Heart left ventricle (tissue), 16 donors: ENCODE measurements at regions not wholly inside any gene's neighbourhood (a gene's known extent, or its start where the extent isn't known, plus 50 kb on each side); places are given as distances from the start of the nearest gene placed in this dataset.

Experiments
- ATAC-seq, 4 donors: fragments of 200-7000 bp; cut with Tn5 transposase; one replicate each; pipeline ENCODE4 v1.9.1; 2020 to 2022; ENCODE audit warnings: moderate library complexity in 4 of 4, mild to moderate bottlenecking in 3 of 4, moderate number of reproducible peaks in 1 of 4
- DNase-seq, 5 donors: peaks; one replicate each; pipeline ENCODE4 v3.0.0-alpha.2; 2020
- H3K27ac ChIP-seq, 12 donors: fragments of 200-600 bp; sonication (generic) in 4 of 12; one replicate each; pipeline versions ENCODE4 v1.5.0 to v1.8.0; 2016 to 2022; ENCODE audit warnings: mild to moderate bottlenecking in 2 of 12
- H3K27me3 ChIP-seq, 9 donors: fragments of 200-600 bp; sonication (generic) in 2 of 9; one replicate each; pipeline versions ENCODE4 v1.5.1 to v1.8.0; 2016 to 2022; ENCODE audit warnings: mild to moderate bottlenecking in 3 of 9
- H3K36me3 ChIP-seq, 9 donors: fragments of 200-600 bp; sonication (generic) in 2 of 9; one replicate each; pipeline versions ENCODE4 v1.5.0 to v1.8.0; 2018 to 2022; ENCODE audit warnings: mild to moderate bottlenecking in 2 of 9
- H3K4me1 ChIP-seq, 12 donors: fragments of 200-600 bp; sonication (generic) in 4 of 12; one replicate each; pipeline versions ENCODE4 v1.5.0 to v1.8.0; 2016 to 2022; ENCODE audit warnings: mild to moderate bottlenecking in 3 of 12
- H3K4me3 ChIP-seq, 12 donors: fragments of 200-600 bp; sonication (generic) in 4 of 12; one replicate each; pipeline versions ENCODE4 v1.5.0 to v1.8.0; 2017 to 2022; ENCODE audit warnings: mild to moderate bottlenecking in 9 of 12, moderate library complexity in 4 of 12
- H3K9me3 ChIP-seq, 12 donors: fragments of 200-600 bp; sonication (generic) in 4 of 12; one replicate each; pipeline versions ENCODE4 v1.5.0 to v1.8.0; 2016 to 2022; ENCODE audit warnings: mild to moderate bottlenecking in 1 of 12
- POLR2A ChIP-seq, 2 donors: fragments of 450-650 bp; IDR thresholded peaks; one replicate each; pipeline ENCODE4 v1.6.1; 2017; ENCODE audit warnings: antibody characterized with exemption in 2 of 2, mild to moderate bottlenecking in 2 of 2, moderate library complexity in 2 of 2
- WGBS, 4 donors: extraction: QIAGEN DNeasy Blood & Tissue Kit in 2 of 4; methylation state at CpG; one replicate each; pipeline versions ENCODE4 v1.1.5 to v1.1.7; 2013 to 2018; 5-methylcytosine and 5-hydroxymethylcytosine counted together
- intact Hi-C, 10 donors: fragments of 100-400 bp; cut with DNase I; formaldehyde crosslinking; loops; one replicate each; pipeline versions ENCODE4 v1.11.1 to v1.14.2; 2022
- TF ChIP-seq, protein P1 (sequence below), 12 donors: fragments of 200-600 bp; sonication (generic) in 4 of 12; IDR thresholded peaks; one replicate each; pipeline versions ENCODE4 v1.5.0 to v1.8.0; 2018 to 2022; ENCODE audit warnings: antibody characterized with exemption in 12 of 12, mild to moderate bottlenecking in 5 of 12
- donor health status: ischemic (EF 13 %, LVEDD 7.1; RV severe dilation, severe dysfunction).
- donor health status: healthy with polysubstance abuse.
- donor health status: DM: no; HTN: yes; CAD: no.
- donor health status: DM: no; HTN: no; CAD: no.
- donor health status: ischemic (EF 25% LVEDD 6.9; RV normal size, moderate dysfunction).
- donor health status: ischemic (EF 25% LVEDD 5.7; RV mildly dilated, moderate dysfunction).
- donor health status: healthy.
- donor health status: DM: yes; HTN: yes; CAD: no.
- donor health status: ischemic (EF 35%, LVEDD 5.7; RV mildly dilated, moderate dysfunction).
- donor health status: nonischemic (EF 11% LVEDD 7.7; RV severe dilation, severe dysfunction).
- donor health status: DM: yes; HTN: yes; CAD: no.
- donor health status: PGD.
- donor health status: ischemic (EF 29% LVEDD 5.4; RV normal size, mild dysfunction).
- donor health status: nonischemic (EF 23%, LVEDD 6.1; RV moderate dilation, normal function).

DNA sequence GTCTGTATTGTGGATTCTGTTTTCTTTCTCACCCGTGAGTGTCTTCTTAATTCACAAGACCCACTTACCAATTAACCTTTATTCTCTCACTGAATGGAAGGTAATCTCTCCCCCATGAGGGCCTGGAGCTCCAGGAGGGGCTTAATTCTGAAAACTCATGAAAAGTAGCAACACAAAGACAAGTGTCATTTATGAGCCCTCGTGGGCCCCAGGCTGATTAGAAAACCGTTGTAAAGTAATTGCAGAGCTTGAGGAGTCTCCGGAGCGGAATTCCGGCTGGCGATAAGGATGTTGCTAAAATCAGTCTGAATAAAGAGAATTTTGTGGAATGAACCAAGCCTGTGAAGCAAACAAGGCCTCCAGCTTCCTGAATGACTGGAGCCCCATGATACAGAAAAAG, 301.5 kb downstream of the HAPSTR1 start:
- intact Hi-C loops, result no loop called here
- 54 to 77% (median 56%) methylated on average over 7 of the region's 7 CpGs for WGBS, 4 donors
- DNase-seq, result no peak
- Histone ChIP-seq H3K9me3 (peaks cover 0 to 14% (median 0%) of the 10 kb centered on the region in 12 donors), H3K27me3 (no peaks in the 10 kb centered on the region), H3K36me3 (no peaks in the 10 kb centered on the region), H3K4me1 (peaks cover 0 to 4% (median 0%) of the 10 kb centered on the region in 12 donors), H3K27ac (no peak overlapping the region), H3K4me3 (no peak overlapping the region)
- ATAC-seq, result no peak
- TF ChIP-seq, protein P1, sequence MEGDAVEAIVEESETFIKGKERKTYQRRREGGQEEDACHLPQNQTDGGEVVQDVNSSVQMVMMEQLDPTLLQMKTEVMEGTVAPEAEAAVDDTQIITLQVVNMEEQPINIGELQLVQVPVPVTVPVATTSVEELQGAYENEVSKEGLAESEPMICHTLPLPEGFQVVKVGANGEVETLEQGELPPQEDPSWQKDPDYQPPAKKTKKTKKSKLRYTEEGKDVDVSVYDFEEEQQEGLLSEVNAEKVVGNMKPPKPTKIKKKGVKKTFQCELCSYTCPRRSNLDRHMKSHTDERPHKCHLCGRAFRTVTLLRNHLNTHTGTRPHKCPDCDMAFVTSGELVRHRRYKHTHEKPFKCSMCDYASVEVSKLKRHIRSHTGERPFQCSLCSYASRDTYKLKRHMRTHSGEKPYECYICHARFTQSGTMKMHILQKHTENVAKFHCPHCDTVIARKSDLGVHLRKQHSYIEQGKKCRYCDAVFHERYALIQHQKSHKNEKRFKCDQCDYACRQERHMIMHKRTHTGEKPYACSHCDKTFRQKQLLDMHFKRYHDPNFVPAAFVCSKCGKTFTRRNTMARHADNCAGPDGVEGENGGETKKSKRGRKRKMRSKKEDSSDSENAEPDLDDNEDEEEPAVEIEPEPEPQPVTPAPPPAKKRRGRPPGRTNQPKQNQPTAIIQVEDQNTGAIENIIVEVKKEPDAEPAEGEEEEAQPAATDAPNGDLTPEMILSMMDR (IDR thresholded peaks at IDR 0.05), result no peak
- TF ChIP-seq POLR2A (IDR thresholded peaks at IDR 0.05), result no peak

DNA sequence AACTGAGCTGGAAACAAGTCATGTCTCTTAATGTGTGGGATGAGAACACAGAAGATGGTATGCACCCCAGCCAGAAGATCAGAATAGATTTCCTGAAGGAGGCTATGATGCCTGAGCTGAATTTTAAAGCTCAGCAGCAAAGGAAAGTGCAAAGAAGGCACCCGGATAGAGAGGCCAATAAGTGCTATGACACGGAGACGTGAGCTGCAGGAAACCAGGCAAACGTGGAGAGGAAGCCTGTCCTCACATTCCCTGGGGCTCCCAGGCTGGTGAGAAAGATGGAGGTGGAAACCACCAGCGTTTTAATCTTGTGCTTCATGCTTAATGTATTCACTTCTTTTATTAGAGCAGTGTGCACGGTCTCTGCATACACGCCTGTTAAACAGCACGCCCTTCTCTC, 302.1 kb downstream of the HAPSTR1 start:
- Histone ChIP-seq H3K9me3 (peaks cover 0 to 10% (median 0%) of the 10 kb centered on the region in 12 donors), H3K4me3 (no peak overlapping the region), H3K27me3 (no peaks in the 10 kb centered on the region), H3K27ac (no peak overlapping the region), H3K4me1 (peaks cover 0 to 4% (median 0%) of the 10 kb centered on the region in 12 donors), H3K36me3 (no peaks in the 10 kb centered on the region)
- no peak for ATAC-seq
- DNase-seq, result no peak
- no peak for TF ChIP-seq POLR2A (IDR thresholded peaks at IDR 0.05)
- TF ChIP-seq, protein P1 (IDR thresholded peaks at IDR 0.05), result no peak
- WGBS, 4 donors, result 51 to 62% (median 56%) methylated on average over 8 of the region's 8 CpGs
- intact Hi-C loops, result no loop called here

DNA sequence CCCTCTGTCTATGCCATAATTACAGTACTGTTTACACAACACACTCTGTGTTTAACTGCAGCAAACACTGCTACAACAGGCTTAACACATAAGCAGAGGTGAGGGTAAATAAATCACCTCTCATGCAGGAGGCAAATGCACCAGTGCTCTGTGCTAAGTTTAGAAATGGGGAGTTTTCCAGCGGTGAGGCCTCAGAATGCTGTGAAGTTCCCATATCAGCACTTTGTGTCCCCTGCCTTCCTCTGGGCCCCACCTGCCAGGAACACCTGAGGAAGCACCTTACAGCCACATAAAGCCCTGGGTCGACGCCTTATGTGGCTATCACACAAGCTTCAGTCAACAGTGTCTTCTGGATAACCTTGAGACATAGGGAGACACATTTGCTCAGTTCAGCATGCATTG, 304.5 kb downstream of the HAPSTR1 start:
- peaks cover 0 to 4% (median 0%) of the 10 kb centered on the region in 12 donors for H3K4me1 ChIP-seq
- peaks cover 0 to 3% (median 0%) of the 10 kb centered on the region in 12 donors for H3K9me3 ChIP-seq
- WGBS, 4 donors, result 58 to 80% (median 66%) methylated on average over 3 of the region's 3 CpGs
- H3K4me3 ChIP-seq, result no peak overlapping the region
- H3K27ac ChIP-seq, result no peak overlapping the region
- DNase-seq (no peak), ATAC-seq (no peak)
- intact Hi-C loops, result no loop called here
- no peaks in the 10 kb centered on the region for H3K27me3 ChIP-seq
- H3K36me3 ChIP-seq, result no peaks in the 10 kb centered on the region
- no peak for TF ChIP-seq POLR2A (IDR thresholded peaks at IDR 0.05)
- TF ChIP-seq, protein P1 (IDR thresholded peaks at IDR 0.05), result no peak

DNA sequence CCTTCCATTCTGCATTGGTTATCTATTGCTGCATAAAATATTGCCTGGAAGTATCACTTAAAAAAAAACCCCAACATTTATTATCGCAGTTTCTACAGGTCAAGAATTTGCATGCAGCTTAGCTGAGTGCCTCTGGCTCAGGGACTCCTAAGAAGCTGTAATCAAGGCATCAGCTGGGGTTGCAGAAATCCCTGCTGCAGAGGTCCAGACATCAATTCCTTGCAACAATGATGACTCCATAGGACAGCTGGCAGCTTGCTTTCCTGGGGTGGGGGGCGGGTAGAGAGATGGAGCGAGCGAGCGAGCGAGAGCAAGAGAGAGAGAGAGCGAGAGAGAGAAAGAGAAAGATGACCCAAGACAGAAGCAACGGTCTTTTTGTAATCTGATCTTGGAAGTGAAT, 308.1 kb downstream of the HAPSTR1 start:
- no peak overlapping the region for H3K4me3 ChIP-seq
- DNase-seq, result no peak
- peaks cover 0 to 3% (median 0%) of the 10 kb centered on the region in 12 donors for H3K9me3 ChIP-seq
- WGBS, 4 donors, result 71 to 78% (median 73%) methylated on average over 8 of the region's 8 CpGs
- no peaks in the 10 kb centered on the region for H3K27me3 ChIP-seq
- ATAC-seq, result no peak
- TF ChIP-seq POLR2A (IDR thresholded peaks at IDR 0.05), result no peak
- TF ChIP-seq, protein P1 (IDR thresholded peaks at IDR 0.05), result no peak
- no peaks in the 10 kb centered on the region for H3K36me3 ChIP-seq
- peaks cover 0 to 4% (median 0%) of the 10 kb centered on the region in 12 donors for H3K4me1 ChIP-seq
- intact Hi-C loops, result no loop called here
- no peak overlapping the region for H3K27ac ChIP-seq
